ENCODE measurements at regions not wholly inside any gene's neighbourhood (a gene's known extent, or its start where the extent isn't known, plus 50 kb on each side); places are given as distances from the start of the nearest gene placed in this dataset.

DNA sequence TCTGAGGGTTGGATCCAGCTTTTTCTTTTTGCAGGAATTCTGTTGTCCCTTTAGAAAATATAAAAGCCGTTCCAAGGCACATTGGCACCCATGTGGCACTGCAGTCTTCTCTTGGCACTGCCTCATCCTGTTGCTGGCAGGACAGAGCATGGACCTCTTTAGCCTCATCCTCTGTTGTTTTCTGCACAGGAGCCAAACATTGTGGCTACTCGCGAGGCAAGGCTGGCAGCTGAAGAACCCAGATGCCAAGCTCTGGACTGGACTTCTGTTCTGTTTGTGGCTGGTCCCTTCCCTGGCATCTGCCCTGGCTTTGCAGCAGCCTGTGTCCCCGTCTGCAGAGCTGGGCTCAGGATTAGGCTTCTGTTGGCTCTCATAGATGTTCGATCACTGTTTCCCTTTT is 224.7 kb upstream of the TBC1D5 start:
- TF ChIP-seq, protein P1, sequence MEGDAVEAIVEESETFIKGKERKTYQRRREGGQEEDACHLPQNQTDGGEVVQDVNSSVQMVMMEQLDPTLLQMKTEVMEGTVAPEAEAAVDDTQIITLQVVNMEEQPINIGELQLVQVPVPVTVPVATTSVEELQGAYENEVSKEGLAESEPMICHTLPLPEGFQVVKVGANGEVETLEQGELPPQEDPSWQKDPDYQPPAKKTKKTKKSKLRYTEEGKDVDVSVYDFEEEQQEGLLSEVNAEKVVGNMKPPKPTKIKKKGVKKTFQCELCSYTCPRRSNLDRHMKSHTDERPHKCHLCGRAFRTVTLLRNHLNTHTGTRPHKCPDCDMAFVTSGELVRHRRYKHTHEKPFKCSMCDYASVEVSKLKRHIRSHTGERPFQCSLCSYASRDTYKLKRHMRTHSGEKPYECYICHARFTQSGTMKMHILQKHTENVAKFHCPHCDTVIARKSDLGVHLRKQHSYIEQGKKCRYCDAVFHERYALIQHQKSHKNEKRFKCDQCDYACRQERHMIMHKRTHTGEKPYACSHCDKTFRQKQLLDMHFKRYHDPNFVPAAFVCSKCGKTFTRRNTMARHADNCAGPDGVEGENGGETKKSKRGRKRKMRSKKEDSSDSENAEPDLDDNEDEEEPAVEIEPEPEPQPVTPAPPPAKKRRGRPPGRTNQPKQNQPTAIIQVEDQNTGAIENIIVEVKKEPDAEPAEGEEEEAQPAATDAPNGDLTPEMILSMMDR (IDR thresholded peaks at IDR 0.05), result no peak
- TF ChIP-seq FOXM1 (IDR thresholded peaks at IDR 0.05; ENCODE audit: low read depth), result no peak
- TF ChIP-seq, protein P2, sequence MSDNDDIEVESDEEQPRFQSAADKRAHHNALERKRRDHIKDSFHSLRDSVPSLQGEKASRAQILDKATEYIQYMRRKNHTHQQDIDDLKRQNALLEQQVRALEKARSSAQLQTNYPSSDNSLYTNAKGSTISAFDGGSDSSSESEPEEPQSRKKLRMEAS (IDR thresholded peaks at IDR 0.05; ENCODE audit: low read depth), result no peak
- TF ChIP-seq POLR2AphosphoS5 (IDR thresholded peaks at IDR 0.05; ENCODE audit: low read depth, low read length), result no peak
- TF ChIP-seq EP300 (IDR thresholded peaks at IDR 0.05; ENCODE audit: borderline replicate concordance in 1 of 2, low read depth in 1 of 2, low read length in 1 of 2), result no peak
- no peak for TF ChIP-seq CHD2 (IDR thresholded peaks at IDR 0.05; ENCODE audit: low read length, partially characterized antibody)
- no peak for TF ChIP-seq SMC3 (IDR thresholded peaks at IDR 0.05; ENCODE audit: low read depth, low read length)
- TF ChIP-seq EZH2phosphoT487 (IDR thresholded peaks at IDR 0.05; ENCODE audit: borderline replicate concordance, low read depth), result no peak
- no peak for TF ChIP-seq TAF1 (IDR thresholded peaks at IDR 0.05; ENCODE audit: borderline replicate concordance, low read depth, low read length)

Measured in SK-N-SH (cell line).